NCI-H2227 (cell line): ENCODE measurements at regions not wholly inside any gene's neighbourhood (a gene's known extent, or its start where the extent isn't known, plus 50 kb on each side); places are given as distances from the start of the nearest gene placed in this dataset.

ENCODE experiments used
- DNase-seq: peaks from one replicate; lab custom pipeline; 2025; ENCODE audit not compliant: unreplicated experiment; lab: John Stamatoyannopoulos, UW

GRCh38 chr15:39432912-39433348 is 147.9 kb upstream of the THBS1 start:
- DNase-seq = no peak

GRCh38 chr15:39433376-39433775 is 147.5 kb upstream of the THBS1 start:
- DNase-seq = no peak

- no peak for DNase-seq
Measured at GRCh38 chr15:39434163-39434562, 146.7 kb upstream of the THBS1 start.

DNA sequence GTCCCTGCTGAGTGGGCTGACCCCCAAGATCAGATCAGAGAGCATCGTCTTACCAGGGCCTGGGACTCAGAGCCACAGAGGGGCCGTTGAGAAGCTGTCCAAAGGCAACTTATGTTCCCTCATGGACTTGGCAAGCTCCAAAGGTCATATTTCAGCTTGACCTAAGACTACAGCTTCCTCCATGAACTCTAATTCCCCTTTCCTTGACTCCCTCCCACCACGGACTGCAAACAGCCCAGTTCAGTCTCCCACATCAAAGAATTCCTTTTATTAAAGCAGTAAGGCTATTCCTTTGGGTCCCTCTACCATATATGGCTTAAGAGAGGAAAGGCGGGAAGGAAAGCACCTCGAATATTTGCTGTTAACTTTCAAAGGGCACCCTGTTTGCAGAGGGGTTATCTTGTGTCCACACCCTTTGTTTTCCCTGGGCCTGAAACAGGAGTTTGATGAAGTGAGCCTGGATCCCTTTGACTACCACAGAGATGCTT is 146.1 kb upstream of the THBS1 start:
- no peak for DNase-seq

- DNase-seq = no peak
Measured at GRCh38 chr15:39435244-39435643, 145.6 kb upstream of the THBS1 start.

DNA sequence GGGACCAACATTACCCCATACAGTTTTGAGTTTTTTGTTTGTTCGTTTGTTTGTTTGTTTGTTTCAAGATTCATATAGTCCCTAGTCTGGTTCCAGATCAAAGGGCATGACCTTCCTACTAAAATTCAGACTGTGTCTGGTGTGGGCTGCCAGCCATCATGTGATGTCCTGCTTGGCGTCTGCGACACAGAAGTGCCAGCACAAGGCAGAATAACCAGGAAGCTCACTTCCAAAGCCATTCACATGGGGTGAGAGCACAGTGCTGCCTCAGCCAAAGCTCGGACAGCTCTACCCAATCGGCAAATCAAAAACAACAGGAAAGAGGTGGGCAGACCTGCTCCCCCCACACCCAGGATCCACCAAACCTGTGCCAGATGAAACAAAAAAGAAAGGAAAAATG is 142.6 kb upstream of the THBS1 start:
- DNase-seq = no peak

- no peak for DNase-seq
Measured at GRCh38 chr15:39438799-39439592, 141.9 kb upstream of the THBS1 start.

DNA sequence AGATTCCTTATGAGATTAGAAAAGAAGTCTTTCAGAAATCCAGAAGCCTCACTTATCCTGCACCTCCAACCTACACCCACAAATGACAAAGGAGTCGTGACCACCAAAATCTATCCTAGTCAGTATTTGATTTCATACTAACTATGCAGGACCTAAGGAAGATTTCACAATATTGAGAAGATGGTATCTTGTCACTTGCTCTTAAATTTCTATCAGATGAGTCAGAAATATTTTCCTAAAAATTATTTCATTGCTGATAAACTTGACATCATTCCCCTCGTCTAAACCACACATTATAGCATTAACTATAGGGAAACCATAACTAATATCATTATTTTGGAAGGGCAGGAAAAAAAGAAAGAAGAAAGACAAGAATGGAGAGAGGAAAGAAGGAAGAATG is 138.0 kb upstream of the THBS1 start:
- DNase-seq = no peak

GRCh38 chr15:39443659-39444219 is 137.1 kb upstream of the THBS1 start:
- no peak for DNase-seq

DNA sequence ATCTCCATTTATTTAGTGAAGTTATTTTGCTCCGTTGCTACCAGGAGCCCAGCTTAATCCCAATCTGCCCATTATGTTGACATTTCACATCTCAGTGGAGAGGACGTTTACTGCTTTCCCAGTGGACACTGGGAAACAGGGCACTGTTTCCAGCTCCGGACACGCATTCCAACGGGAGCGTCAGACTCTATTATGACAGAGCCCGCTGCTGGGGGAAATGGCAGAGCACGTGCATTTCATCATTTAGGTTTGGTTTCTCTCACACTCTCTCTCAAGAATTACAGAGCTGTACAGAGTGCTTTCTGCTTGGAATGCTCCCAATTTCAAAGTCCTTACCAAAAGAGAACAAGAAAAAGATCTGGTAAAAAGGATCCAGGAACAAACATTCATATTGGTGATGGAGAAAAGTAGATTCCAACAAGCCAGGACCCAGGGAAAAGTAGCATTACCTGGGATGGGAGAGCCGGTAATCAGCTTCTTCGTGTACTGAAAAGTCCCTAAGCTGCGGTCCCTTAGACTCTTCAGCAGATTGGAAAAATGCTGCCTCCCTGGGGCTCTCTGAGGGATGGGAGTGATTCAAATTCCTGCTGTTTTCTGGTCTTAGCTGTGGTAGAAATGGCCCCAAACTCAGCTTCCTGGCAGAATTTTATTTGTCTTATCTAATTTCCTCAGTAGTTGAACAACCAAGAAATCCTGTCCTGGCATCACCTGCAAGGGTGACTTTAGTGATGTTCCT is 136.0 kb upstream of the THBS1 start:
- DNase-seq = no peak

- DNase-seq = no peak
Measured at GRCh38 chr15:39445931-39446330, 134.9 kb upstream of the THBS1 start.

GRCh38 chr15:39447346-39447745 is 133.5 kb upstream of the THBS1 start:
- DNase-seq = no peak

DNA sequence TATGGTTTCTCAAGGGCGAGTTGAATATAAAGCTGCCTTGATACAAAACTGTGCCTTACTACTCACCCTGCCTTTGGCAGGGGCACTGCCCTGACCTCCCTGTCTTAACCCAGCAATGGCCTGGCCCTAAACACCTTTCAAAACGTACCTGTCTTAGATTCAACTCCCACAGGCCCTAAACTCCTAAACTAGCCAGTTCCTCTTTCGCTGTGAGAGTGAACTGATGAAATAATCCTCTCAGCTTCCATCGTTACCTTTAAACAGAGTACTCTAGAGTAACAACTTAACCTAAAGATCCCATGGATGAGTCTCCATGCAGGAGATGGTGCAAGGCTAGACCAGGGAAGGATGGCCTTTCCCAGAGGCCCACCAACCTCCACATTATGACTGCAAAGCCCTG is 133.0 kb upstream of the THBS1 start:
- DNase-seq = no peak

GRCh38 chr15:39448409-39448808 is 132.5 kb upstream of the THBS1 start:
- no peak for DNase-seq

DNA sequence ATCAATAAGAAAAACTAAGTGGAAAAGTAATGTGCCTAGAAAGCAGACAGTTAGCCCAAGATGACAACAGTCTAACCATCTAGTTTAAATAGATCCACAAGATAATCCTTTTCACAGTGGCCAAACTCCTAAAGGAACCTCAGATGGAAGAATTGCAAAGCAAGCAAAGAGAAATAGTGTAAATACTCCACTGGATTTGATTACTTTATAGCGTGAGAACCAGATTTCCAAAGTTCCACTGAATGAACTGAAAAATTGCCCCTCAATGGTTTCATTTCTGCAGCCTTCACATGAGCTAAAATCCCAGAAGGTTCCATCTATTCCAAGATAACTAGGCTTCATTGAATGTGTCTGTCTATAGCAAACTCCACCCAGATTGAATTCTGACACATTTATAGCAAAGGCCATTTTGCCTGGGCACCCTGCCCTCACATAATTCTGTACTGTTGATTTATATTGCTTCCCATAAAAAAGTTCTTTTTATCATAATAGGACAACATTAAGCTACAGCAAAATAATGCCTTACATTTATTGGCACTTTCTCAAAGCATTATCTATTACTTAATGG is 129.7 kb upstream of the THBS1 start:
- no peak for DNase-seq

DNA sequence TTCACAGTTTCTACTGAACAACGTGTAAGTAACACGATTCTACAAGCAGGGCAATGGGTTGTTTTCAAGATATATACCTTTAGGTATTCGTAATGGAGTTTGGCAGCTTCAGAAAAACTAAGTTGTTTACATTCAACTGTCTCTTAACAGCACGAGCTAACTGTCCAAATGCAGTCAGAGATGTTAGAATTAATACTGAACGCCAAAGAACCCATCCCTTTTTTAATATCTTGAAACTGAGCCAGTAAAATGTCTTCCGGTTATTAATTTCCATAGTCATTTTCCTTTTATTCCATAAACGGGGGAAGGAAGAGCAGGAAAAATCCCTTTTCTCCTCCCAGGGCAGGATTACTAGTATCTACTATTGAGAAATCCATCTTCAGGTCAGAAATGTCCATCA is 129.0 kb upstream of the THBS1 start:
- no peak for DNase-seq

GRCh38 chr15:39453620-39454019 is 127.3 kb upstream of the THBS1 start:
- no peak for DNase-seq

DNA sequence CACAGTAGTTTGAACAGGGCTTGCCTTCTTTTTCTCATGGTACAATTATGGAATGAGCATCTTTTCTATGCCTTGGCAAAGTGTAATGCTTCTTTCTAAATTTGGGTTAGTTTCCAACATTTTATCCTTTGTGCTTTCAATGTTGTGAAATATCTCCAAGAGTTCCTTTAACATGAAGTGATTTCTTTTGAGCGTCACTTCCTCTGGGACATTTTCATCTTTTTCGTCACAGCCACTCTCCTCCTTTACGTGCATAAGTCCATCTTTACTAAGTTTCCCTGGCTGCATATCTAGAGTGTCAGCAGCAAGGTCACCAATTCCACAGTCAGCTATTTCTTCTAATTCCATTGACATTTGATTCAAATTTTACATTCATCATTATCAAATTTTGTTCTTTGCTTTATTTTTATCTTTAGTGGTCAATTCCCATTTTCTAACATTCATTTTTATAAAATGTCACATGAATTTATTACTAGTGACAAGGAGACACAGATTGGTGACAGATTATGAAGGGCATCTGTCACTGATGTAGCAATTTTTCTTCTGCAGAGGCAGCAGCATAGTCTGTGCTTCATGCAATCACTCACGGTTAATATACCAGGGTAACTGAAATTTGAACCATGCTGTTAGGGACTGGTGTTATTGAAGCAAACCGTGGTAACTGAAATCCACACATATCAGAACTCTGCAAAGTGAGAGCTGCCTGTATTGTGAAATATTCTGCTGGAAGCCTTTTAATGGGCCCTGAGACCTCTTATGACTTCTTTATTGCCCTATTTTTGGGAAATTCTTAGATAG is 126.5 kb upstream of the THBS1 start:
- no peak for DNase-seq

DNA sequence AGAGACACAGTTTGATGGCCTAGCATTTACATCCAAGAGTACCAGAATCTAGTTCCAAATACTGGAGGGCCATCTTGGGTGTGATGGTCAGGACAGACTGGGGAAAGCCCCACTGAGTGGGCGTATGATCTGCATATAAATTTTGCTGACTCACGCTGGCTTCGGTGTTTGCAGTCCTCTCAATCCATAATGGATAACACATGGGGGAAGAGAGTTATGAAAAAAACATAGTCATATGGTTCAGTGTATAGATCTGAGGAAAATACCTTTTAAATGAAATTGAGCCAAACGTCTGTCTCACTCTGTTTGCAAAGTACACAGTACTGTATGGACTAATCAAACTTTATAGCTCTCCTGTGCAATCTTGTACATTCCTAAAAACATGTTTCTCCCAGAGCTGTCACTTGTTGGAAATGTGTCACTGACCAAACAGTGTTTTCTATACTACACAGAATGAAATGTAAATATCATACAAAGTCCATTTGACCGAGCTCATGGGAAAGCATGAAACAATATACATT is 125.3 kb upstream of the THBS1 start:
- DNase-seq = no peak

DNA sequence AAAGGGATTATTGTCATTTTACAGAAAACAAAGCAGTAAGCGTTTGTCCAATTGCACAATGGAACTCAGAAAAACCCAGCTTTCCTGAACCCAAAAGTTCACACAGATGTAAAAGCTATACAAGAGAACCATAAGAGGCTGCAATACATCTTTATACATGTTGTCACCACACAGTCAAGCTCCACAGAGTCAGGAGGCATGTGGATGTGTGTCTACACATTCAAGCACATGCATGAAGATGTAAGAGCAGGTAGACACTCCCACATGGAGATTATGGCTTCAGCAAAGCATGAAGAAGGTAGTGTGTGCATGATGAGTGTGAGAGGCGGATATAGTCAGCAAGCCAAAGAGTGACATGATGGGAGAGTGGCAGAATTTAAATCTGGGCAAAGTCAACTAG is 124.7 kb upstream of the THBS1 start:
- no peak for DNase-seq
